ENCODE measurements at regions not wholly inside any gene's neighbourhood (a gene's known extent, or its start where the extent isn't known, plus 50 kb on each side); places are given as distances from the start of the nearest gene placed in this dataset.

GRCh38 chr11:134541951-134542350, 129.9 kb upstream of the B3GAT1 start:
- no peak for DNase-seq

GRCh38 chr11:134541355-134541754, 129.3 kb upstream of the B3GAT1 start:
- DNase-seq = no peak

- no peak for DNase-seq
Measured at GRCh38 chr11:134539285-134539684, 127.2 kb upstream of the B3GAT1 start.

GRCh38 chr11:134538742-134539141, 126.7 kb upstream of the B3GAT1 start:
- no peak for DNase-seq

- no peak for DNase-seq
Measured at GRCh38 chr11:134537941-134538340, 125.9 kb upstream of the B3GAT1 start.

GRCh38 chr11:134537296-134537695, 125.3 kb upstream of the B3GAT1 start:
- no peak for DNase-seq

GRCh38 chr11:134536677-134537076, 124.6 kb upstream of the B3GAT1 start:
- DNase-seq = no peak

GRCh38 chr11:134536219-134536618, 124.2 kb upstream of the B3GAT1 start:
- no peak for DNase-seq

GRCh38 chr11:134535029-134536025, 123.3 kb upstream of the B3GAT1 start:
- DNase-seq = no peak

- DNase-seq = no peak
Measured at GRCh38 chr11:134533511-134533910, 121.5 kb upstream of the B3GAT1 start.

- DNase-seq = no peak
Measured at GRCh38 chr11:134532921-134533421, 120.9 kb upstream of the B3GAT1 start.

- no peak for DNase-seq
Measured at GRCh38 chr11:134532131-134532920, 120.3 kb upstream of the B3GAT1 start.

GRCh38 chr11:134531327-134532130, 119.5 kb upstream of the B3GAT1 start:
- DNase-seq = no peak

GRCh38 chr11:134530636-134531326, 118.7 kb upstream of the B3GAT1 start:
- DNase-seq = no peak

GRCh38 chr11:134529212-134530096, 117.4 kb upstream of the B3GAT1 start:
- DNase-seq = no peak

GRCh38 chr11:134528453-134528852, 116.4 kb upstream of the B3GAT1 start:
- DNase-seq = no peak

GRCh38 chr11:134527382-134528243, 115.6 kb upstream of the B3GAT1 start:
- DNase-seq = no peak

GRCh38 chr11:134524896-134525845, 113.1 kb upstream of the B3GAT1 start:
- no peak for DNase-seq

- DNase-seq = no peak
Measured at GRCh38 chr11:134524201-134524600, 112.2 kb upstream of the B3GAT1 start.

Data from SHP77 treated with DMSO at 0.1 percent for 48 hours (cell line).